Activated T-cell treated with anti-CD3 and anti-CD28 coated beads, Interleukin-2, amount 50 U/mL, for 72 hours (primary cell): ENCODE measurements at regions not wholly inside any gene's neighbourhood (a gene's known extent, or its start where the extent isn't known, plus 50 kb on each side); places are given as distances from the start of the nearest gene placed in this dataset.
A peak's percentile ranks its signal among the peaks of the same experiment; 100 is the strongest.

Experiments
- ATAC-seq, 2 donors: fragments of 150-1000 bp; cut with Tn5 transposase; replicated peaks in 1 of 2; 2 replicates each; pipeline ENCODE4 v1.10.0; 2021; ENCODE audit warnings: moderate library complexity in 2 of 2, mild to moderate bottlenecking in 1 of 2
- DNase-seq, 2 donors: peaks; one replicate each; pipeline ENCODE4 v3.0.0; 2021 to 2022; ENCODE audit warnings: mixed read lengths in 1 of 2
- H3K27ac Mint-ChIP-seq: one replicate; pipeline ENCODE4 v1.8.0; 2022; ENCODE audit warnings: mild to moderate bottlenecking, moderate library complexity, mixed read lengths
- H3K27me3 Mint-ChIP-seq: one replicate; pipeline ENCODE4 v1.8.0; 2022; ENCODE audit warnings: low read depth, mixed read lengths
- H3K36me3 Mint-ChIP-seq, 2 donors: one replicate each; pipeline ENCODE4 v1.8.0; 2022; ENCODE audit warnings: mixed read lengths in 2 of 2, mild to moderate bottlenecking in 1 of 2; ENCODE audit not compliant: insufficient read depth in 2 of 2
- H3K4me1 Mint-ChIP-seq: one replicate; pipeline ENCODE4 v1.8.0; 2022; ENCODE audit warnings: low read depth, mixed read lengths
- H3K4me3 Mint-ChIP-seq, 2 donors: one replicate each; pipeline ENCODE4 v1.8.0; 2022; ENCODE audit warnings: mild to moderate bottlenecking in 2 of 2, mixed read lengths in 2 of 2, moderate library complexity in 2 of 2
- H3K9me3 Mint-ChIP-seq, 2 donors: one replicate each; pipeline ENCODE4 v1.8.0; 2022; ENCODE audit warnings: mixed read lengths in 2 of 2

- Mint-ChIP-seq H3K27ac (peak overlapping the region; percentile 39), H3K36me3 (no peaks in the 10 kb centered on the region), H3K4me1 (peaks cover 54% of the 10 kb centered on the region), H3K9me3 (peaks cover 0 to 2% of the 10 kb centered on the region in 2 donors), H3K4me3 (peak overlapping the region in 1 of 2 donors; percentile 2), H3K27me3 (no peaks in the 10 kb centered on the region)
- no peak for DNase-seq
- ATAC-seq, result peak; percentile 15 to 35
Measured at GRCh38 chr1:108082738-108083562, 117.2 kb downstream of the SLC25A24 start.

GRCh38 chr1:108082001-108082400 is 117.0 kb upstream of the VAV3 start:
- H3K36me3 Mint-ChIP-seq, result no peaks in the 10 kb centered on the region
- peak overlapping the region in 1 of 2 donors; percentile 36 for H3K4me3 Mint-ChIP-seq
- DNase-seq (no peak), ATAC-seq (no peak)
- H3K4me1 Mint-ChIP-seq, result peaks cover 57% of the 10 kb centered on the region
- no peaks in the 10 kb centered on the region for H3K27me3 Mint-ChIP-seq
- H3K9me3 Mint-ChIP-seq, result peaks cover 0 to 2% of the 10 kb centered on the region in 2 donors
- H3K27ac Mint-ChIP-seq, result no peak overlapping the region

GRCh38 chr1:108080448-108080847 is 115.5 kb upstream of the VAV3 start:
- peaks cover 57% of the 10 kb centered on the region for H3K4me1 Mint-ChIP-seq
- H3K9me3 Mint-ChIP-seq, result peaks cover 0 to 2% of the 10 kb centered on the region in 2 donors
- H3K36me3 Mint-ChIP-seq, result no peaks in the 10 kb centered on the region
- peak; percentile 68 to 75 for ATAC-seq
- H3K27ac Mint-ChIP-seq, result peak overlapping the region; percentile 44
- peak; percentile 40 to 41 for DNase-seq
- no peaks in the 10 kb centered on the region for H3K27me3 Mint-ChIP-seq
- peak overlapping the region; percentile 2 to 14 for H3K4me3 Mint-ChIP-seq

GRCh38 chr1:108079440-108080025 is 114.6 kb upstream of the VAV3 start:
- Mint-ChIP-seq H3K36me3 (no peaks in the 10 kb centered on the region), H3K27me3 (no peaks in the 10 kb centered on the region), H3K9me3 (peaks cover 0 to 2% of the 10 kb centered on the region in 2 donors), H3K4me3 (peak overlapping the region; percentile 43 to 46), H3K27ac (peak overlapping the region; percentile 79), H3K4me1 (peaks cover 57% of the 10 kb centered on the region)
- DNase-seq, result peak; percentile 45 to 51
- peak; percentile 78 for ATAC-seq

- peak overlapping the region; percentile 28 to 56 for H3K4me3 Mint-ChIP-seq
- peak overlapping the region; percentile 94 for H3K27ac Mint-ChIP-seq
- peaks cover 52% of the 10 kb centered on the region for H3K4me1 Mint-ChIP-seq
- H3K27me3 Mint-ChIP-seq, result no peaks in the 10 kb centered on the region
- DNase-seq, result no peak
- H3K36me3 Mint-ChIP-seq, result no peaks in the 10 kb centered on the region
- H3K9me3 Mint-ChIP-seq, result peaks cover 0 to 2% of the 10 kb centered on the region in 2 donors
- ATAC-seq, result no peak
Measured at GRCh38 chr1:108077991-108078390, 113.0 kb upstream of the VAV3 start.

- no peak for ATAC-seq
- H3K36me3 Mint-ChIP-seq, result no peaks in the 10 kb centered on the region
Measured at GRCh38 chr1:108075055-108075454, 110.1 kb upstream of the VAV3 start.

GRCh38 chr1:108072776-108073175 is 107.8 kb upstream of the VAV3 start:
- Mint-ChIP-seq H3K4me1 (peaks cover 8% of the 10 kb centered on the region), H3K9me3 (no peaks in the 10 kb centered on the region), H3K4me3 (no peak overlapping the region), H3K27ac (no peak overlapping the region), H3K36me3 (no peaks in the 10 kb centered on the region), H3K27me3 (no peaks in the 10 kb centered on the region)
- DNase-seq (no peak), ATAC-seq (no peak)

More at GRCh38 chr1:108075055-108075454, 110.1 kb upstream of the VAV3 start:
- no peak for DNase-seq
- no peak overlapping the region for H3K27ac Mint-ChIP-seq
- no peaks in the 10 kb centered on the region for H3K9me3 Mint-ChIP-seq
- H3K4me3 Mint-ChIP-seq, result no peak overlapping the region
- peaks cover 29% of the 10 kb centered on the region for H3K4me1 Mint-ChIP-seq
- H3K27me3 Mint-ChIP-seq, result no peaks in the 10 kb centered on the region

- no peak overlapping the region for H3K27ac Mint-ChIP-seq
- no peaks in the 10 kb centered on the region for H3K9me3 Mint-ChIP-seq
Measured at GRCh38 chr1:108072212-108072611, 107.2 kb upstream of the VAV3 start.

GRCh38 chr1:108071601-108072000 is 106.6 kb upstream of the VAV3 start:
- Mint-ChIP-seq H3K27me3 (no peaks in the 10 kb centered on the region), H3K27ac (no peak overlapping the region), H3K4me3 (no peak overlapping the region), H3K9me3 (no peaks in the 10 kb centered on the region), H3K4me1 (peaks cover 13% of the 10 kb centered on the region), H3K36me3 (no peaks in the 10 kb centered on the region)
- DNase-seq, result no peak
- peak in 1 of 2 donors; percentile 36 for ATAC-seq

More at GRCh38 chr1:108072212-108072611, 107.2 kb upstream of the VAV3 start:
- DNase-seq, result no peak
- no peaks in the 10 kb centered on the region for H3K36me3 Mint-ChIP-seq
- ATAC-seq, result no peak
- no peak overlapping the region for H3K4me3 Mint-ChIP-seq
- H3K4me1 Mint-ChIP-seq, result peaks cover 8% of the 10 kb centered on the region
- H3K27me3 Mint-ChIP-seq, result no peaks in the 10 kb centered on the region

- Mint-ChIP-seq H3K4me1 (peaks cover 13% of the 10 kb centered on the region), H3K27ac (no peak overlapping the region), H3K9me3 (no peaks in the 10 kb centered on the region), H3K36me3 (no peaks in the 10 kb centered on the region), H3K4me3 (no peak overlapping the region), H3K27me3 (no peaks in the 10 kb centered on the region)
- ATAC-seq, result no peak
- DNase-seq, result no peak
Measured at GRCh38 chr1:108070662-108071061, 105.7 kb upstream of the VAV3 start.

GRCh38 chr1:108067884-108068540 is 103.0 kb upstream of the VAV3 start:
- DNase-seq (no peak), ATAC-seq (no peak)
- H3K9me3 Mint-ChIP-seq, result peaks cover 0 to 4% of the 10 kb centered on the region in 2 donors
- H3K27me3 Mint-ChIP-seq, result no peaks in the 10 kb centered on the region
- H3K4me1 Mint-ChIP-seq, result peaks cover 13% of the 10 kb centered on the region
- H3K27ac Mint-ChIP-seq, result peak overlapping the region; percentile 88
- no peak overlapping the region for H3K4me3 Mint-ChIP-seq
- no peaks in the 10 kb centered on the region for H3K36me3 Mint-ChIP-seq

GRCh38 chr1:108066808-108067207 is 101.8 kb upstream of the VAV3 start:
- Mint-ChIP-seq H3K9me3 (peaks cover 5 to 7% of the 10 kb centered on the region in 2 donors), H3K27me3 (no peaks in the 10 kb centered on the region), H3K4me3 (no peak overlapping the region), H3K36me3 (peaks cover 0 to 2% of the 10 kb centered on the region in 2 donors), H3K4me1 (peaks cover 7% of the 10 kb centered on the region), H3K27ac (no peak overlapping the region)
- ATAC-seq (no peak), DNase-seq (no peak)

- H3K27ac Mint-ChIP-seq, result no peak overlapping the region
- no peaks in the 10 kb centered on the region for H3K27me3 Mint-ChIP-seq
- peaks cover 3 to 4% of the 10 kb centered on the region in 2 donors for H3K36me3 Mint-ChIP-seq
- H3K4me3 Mint-ChIP-seq, result no peak overlapping the region
- peaks cover 7% of the 10 kb centered on the region for H3K4me1 Mint-ChIP-seq
- peaks cover 8 to 10% of the 10 kb centered on the region in 2 donors for H3K9me3 Mint-ChIP-seq
- no peak for DNase-seq
- ATAC-seq, result no peak
Measured at GRCh38 chr1:108064255-108064654, 99.3 kb upstream of the VAV3 start.
